ENCODE measurements at regions not wholly inside any gene's neighbourhood (a gene's known extent, or its start where the extent isn't known, plus 50 kb on each side); places are given as distances from the start of the nearest gene placed in this dataset.
"Not testable (repeated sequence)": the region's sequence is repeated elsewhere in the genome, so short reads cannot be mapped to it uniquely, and the experiment has no call there.

DNA sequence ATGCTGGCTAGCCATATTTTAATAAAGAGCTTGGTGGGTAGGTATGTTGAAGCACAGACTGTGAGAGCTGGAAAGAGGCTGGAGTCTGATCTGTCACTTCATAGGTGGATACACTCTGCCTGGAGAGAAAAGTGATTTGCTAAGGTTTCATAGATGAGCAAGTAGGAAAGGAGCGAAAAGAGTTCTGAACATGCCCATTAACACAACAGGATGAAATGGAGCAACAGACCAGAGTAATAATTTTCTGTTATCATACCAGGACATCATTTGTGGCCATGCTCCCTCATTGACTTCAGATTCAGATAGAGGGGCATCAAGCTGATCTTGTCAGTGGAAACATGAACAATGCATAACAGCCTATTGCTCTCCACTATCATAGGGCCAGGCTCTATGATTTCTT is 452.9 kb downstream of the JRKL start:
- no peak for DNase-seq
- Histone ChIP-seq H3K27ac (no peak overlapping the region), H3K4me3 (ENCODE audit: low read depth, low read length) (no peak overlapping the region), H3K27me3 (replicated peaks) (no peaks in the 10 kb centered on the region), H3K36me3 (replicated peaks) (no peaks in the 10 kb centered on the region)
- TF ChIP-seq, protein P1, sequence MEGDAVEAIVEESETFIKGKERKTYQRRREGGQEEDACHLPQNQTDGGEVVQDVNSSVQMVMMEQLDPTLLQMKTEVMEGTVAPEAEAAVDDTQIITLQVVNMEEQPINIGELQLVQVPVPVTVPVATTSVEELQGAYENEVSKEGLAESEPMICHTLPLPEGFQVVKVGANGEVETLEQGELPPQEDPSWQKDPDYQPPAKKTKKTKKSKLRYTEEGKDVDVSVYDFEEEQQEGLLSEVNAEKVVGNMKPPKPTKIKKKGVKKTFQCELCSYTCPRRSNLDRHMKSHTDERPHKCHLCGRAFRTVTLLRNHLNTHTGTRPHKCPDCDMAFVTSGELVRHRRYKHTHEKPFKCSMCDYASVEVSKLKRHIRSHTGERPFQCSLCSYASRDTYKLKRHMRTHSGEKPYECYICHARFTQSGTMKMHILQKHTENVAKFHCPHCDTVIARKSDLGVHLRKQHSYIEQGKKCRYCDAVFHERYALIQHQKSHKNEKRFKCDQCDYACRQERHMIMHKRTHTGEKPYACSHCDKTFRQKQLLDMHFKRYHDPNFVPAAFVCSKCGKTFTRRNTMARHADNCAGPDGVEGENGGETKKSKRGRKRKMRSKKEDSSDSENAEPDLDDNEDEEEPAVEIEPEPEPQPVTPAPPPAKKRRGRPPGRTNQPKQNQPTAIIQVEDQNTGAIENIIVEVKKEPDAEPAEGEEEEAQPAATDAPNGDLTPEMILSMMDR (IDR thresholded peaks at IDR 0.05; ENCODE audit: low read depth, low read length, missing control alignments) = no peak
- in situ Hi-C loops (cut with HindIII; ENCODE audit: low pct_ligation_motif_present, low sequenced_read_pairs) = no loop called here

- DNase-seq = no peak
- Histone ChIP-seq H3K36me3 (replicated peaks) (no peaks in the 10 kb centered on the region), H3K27ac (no peak overlapping the region), H3K27me3 (replicated peaks) (no peaks in the 10 kb centered on the region), H3K4me3 (ENCODE audit: low read depth, low read length) (no peak overlapping the region)
- in situ Hi-C loops (cut with HindIII; ENCODE audit: low pct_ligation_motif_present, low sequenced_read_pairs) = no loop called here
- TF ChIP-seq, protein P1 (IDR thresholded peaks at IDR 0.05; ENCODE audit: low read depth, low read length, missing control alignments) = no peak
Observed at GRCh38 chr11:96854425-96854824, 464.6 kb downstream of the JRKL start.

DNA sequence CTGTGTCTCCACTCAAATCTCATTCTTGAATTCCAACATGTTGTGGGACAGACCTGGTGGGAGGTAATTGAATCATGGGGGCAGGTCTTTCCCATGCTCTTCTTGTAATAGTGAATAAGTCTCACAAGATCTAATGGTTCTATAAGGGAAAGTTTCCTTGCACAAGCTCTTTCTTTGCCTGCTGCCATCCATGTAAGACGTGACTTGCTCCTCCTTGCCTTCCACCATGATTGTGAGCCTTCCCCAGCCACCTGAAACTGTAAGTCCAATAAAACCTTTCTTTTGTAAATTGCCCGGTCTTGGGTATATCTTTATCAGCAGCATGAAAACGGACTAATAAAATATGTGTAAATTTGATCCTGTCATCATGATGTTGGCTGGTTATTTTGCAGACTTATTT is 471.9 kb downstream of the JRKL start:
- H3K27ac ChIP-seq; DNase-seq; H3K36me3 ChIP-seq (replicated peaks); in situ Hi-C loops (cut with HindIII; ENCODE audit: low pct_ligation_motif_present, low sequenced_read_pairs); H3K27me3 ChIP-seq (replicated peaks); H3K4me3 ChIP-seq (ENCODE audit: low read depth, low read length): not testable (repeated sequence)

- in situ Hi-C loops (cut with HindIII; ENCODE audit: low pct_ligation_motif_present, low sequenced_read_pairs) = no loop called here
Observed at GRCh38 chr11:96863520-96863919, 473.7 kb downstream of the JRKL start.

DNA sequence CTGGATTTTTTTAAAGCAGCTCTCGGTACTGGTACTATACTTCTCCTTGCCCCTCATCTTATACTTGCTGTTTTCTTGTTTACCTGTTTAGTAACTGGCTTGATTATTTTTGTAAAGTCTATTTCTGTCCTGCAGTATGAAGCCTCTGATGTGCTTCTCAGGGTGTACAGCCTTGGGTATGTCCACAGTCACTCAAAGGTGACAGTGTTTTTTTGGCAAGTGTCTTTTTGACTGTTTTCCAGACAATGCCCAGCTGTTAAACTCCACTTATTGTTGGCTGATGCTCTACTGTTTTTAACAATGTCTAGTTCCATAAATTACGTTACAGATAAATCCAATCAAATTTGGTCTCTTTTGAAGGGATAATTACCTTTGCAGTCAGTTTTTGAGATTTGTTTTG is 475.2 kb downstream of the JRKL start:
- Histone ChIP-seq H3K27ac (no peak overlapping the region), H3K36me3 (replicated peaks) (no peaks in the 10 kb centered on the region), H3K4me3 (ENCODE audit: low read depth, low read length) (no peak overlapping the region), H3K27me3 (replicated peaks) (no peaks in the 10 kb centered on the region)
- TF ChIP-seq, protein P1 (IDR thresholded peaks at IDR 0.05; ENCODE audit: low read depth, low read length, missing control alignments) = no peak
- in situ Hi-C loops (cut with HindIII; ENCODE audit: low pct_ligation_motif_present, low sequenced_read_pairs) = no loop called here
- DNase-seq = no peak

More at GRCh38 chr11:96863520-96863919, 473.7 kb downstream of the JRKL start:
- no peaks in the 10 kb centered on the region for H3K36me3 ChIP-seq (replicated peaks)
- H3K4me3 ChIP-seq (ENCODE audit: low read depth, low read length) = no peak overlapping the region
- no peak for DNase-seq
- no peak overlapping the region for H3K27ac ChIP-seq
- TF ChIP-seq, protein P1 (IDR thresholded peaks at IDR 0.05; ENCODE audit: low read depth, low read length, missing control alignments) = no peak
- no peaks in the 10 kb centered on the region for H3K27me3 ChIP-seq (replicated peaks)

- Histone ChIP-seq H3K27ac (no peak overlapping the region), H3K4me3 (ENCODE audit: low read depth, low read length) (no peak overlapping the region), H3K36me3 (replicated peaks) (no peaks in the 10 kb centered on the region), H3K27me3 (replicated peaks) (no peaks in the 10 kb centered on the region)
- TF ChIP-seq, protein P1 (IDR thresholded peaks at IDR 0.05; ENCODE audit: low read depth, low read length, missing control alignments) = no peak
- no peak for DNase-seq
- in situ Hi-C loops (cut with HindIII; ENCODE audit: low pct_ligation_motif_present, low sequenced_read_pairs) = no loop called here
Observed at GRCh38 chr11:96869207-96869606, 479.4 kb downstream of the JRKL start.

All from brain microvascular endothelial cell (primary cell).